HG03469 (cell line): ENCODE measurements at regions not wholly inside any gene's neighbourhood (a gene's known extent, or its start where the extent isn't known, plus 50 kb on each side); places are given as distances from the start of the nearest gene placed in this dataset.
A peak's percentile ranks its signal among the peaks of the same experiment; 100 is the strongest.

Experiments used
- ATAC-seq: cut with Tn5 transposase; IDR thresholded peaks from one replicate; pipeline ENCODE4 v1.9.1; 2021; ENCODE audit warnings: mild to moderate bottlenecking, moderate library complexity, moderate number of reproducible peaks; ENCODE audit not compliant: unreplicated experiment

GRCh38 chr6:166776571-166776970 lies 149.5 kb upstream of the RPS6KA2 start:
- ATAC-seq: no peak

- ATAC-seq: no peak
Measured at GRCh38 chr6:166775923-166776220, 148.8 kb upstream of the RPS6KA2 start.

DNA sequence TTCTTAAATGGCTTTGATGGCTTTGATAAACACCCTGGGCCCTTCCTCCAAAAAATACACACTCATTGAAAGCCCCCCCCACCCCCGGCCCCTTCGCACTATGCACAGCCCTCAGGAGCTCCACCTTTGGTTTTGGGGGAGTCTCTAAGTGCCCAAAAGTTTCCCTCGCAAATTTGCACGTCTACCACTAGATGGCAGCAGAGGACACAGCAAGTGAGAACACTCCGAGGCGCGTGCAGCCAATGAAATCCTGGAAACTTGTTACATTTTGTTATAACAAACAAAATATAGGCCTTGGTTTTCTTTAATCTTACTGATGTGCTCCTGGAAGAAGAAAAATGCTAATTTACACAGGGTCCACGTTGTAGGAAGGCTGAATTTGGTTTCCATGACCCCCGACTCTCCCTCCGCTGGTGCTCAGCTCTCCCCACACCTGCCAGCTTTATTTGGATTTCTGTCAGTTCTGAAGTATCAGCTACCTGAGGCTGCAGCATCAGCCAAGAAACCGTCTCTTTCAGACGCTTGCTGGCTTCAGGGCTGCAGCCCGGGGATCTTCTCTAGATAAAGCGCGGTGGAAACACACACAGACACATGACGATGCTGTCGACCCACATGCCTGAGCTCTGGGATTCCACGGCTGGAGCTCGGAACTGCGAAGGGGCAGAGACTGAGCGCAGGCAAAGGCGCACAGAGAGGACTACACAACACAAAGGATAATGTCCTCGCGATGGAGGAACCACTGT lies 148.3 kb upstream of the RPS6KA2 start:
- ATAC-seq: peak; percentile 52

DNA sequence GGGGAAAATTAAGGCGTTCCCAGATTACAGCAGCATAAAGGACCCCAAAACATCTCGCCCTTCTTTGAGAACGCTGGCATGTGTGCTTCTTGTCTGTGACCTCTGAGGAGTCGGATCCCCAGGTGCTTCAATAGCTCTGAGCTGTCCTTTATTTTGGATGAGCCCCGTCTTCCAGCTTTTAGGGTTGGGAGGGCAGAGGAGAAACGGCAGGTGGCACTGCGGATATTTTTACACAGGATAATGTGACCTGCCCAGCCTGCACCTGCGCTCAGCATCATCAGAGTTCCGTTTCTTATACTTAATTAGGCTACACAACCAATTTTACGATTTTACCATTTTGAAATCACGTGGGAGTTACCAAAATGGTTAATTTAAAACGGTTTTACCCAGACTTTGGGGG lies 147.7 kb upstream of the RPS6KA2 start:
- no peak for ATAC-seq

- ATAC-seq: no peak
Measured at GRCh38 chr6:166774292-166774691, 147.2 kb upstream of the RPS6KA2 start.

DNA sequence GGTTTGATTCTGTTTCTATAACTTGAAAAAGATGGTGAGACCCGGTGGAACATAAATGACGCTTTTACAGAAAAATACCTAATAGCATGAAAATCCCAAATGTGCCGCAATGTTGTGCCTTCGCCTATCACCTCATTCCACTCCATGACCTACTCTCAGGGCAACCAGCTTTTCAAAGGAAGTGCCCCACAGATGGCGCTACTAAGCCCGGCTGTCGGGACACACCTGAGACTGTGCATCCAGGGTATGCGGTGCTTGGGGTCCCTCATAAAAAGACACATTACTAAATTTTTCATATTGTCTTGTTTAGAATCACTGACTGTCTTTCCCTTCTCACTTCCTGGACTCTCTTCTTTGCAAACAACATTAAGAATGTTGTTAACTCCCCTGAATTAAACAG lies 145.5 kb upstream of the RPS6KA2 start:
- no peak for ATAC-seq

DNA sequence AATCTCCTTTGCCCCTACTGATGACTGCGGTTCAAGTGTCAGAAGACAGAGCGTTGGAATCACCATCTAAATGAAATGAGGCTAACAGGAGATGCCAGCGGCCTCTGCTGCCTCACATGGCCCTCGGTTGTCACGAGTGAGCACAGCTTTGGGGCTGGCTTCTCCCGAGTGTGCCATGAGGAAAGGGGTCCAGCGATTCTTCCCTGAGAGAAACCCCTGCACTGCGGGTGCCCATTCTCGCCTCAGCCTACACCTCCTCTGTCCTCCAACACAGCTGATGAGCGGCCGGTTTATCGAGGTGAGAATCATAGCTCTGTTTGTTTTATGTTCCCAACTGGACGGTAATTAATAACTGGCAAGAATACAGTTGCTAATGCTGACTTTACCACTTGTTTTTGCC lies 144.7 kb upstream of the RPS6KA2 start:
- no peak for ATAC-seq

DNA sequence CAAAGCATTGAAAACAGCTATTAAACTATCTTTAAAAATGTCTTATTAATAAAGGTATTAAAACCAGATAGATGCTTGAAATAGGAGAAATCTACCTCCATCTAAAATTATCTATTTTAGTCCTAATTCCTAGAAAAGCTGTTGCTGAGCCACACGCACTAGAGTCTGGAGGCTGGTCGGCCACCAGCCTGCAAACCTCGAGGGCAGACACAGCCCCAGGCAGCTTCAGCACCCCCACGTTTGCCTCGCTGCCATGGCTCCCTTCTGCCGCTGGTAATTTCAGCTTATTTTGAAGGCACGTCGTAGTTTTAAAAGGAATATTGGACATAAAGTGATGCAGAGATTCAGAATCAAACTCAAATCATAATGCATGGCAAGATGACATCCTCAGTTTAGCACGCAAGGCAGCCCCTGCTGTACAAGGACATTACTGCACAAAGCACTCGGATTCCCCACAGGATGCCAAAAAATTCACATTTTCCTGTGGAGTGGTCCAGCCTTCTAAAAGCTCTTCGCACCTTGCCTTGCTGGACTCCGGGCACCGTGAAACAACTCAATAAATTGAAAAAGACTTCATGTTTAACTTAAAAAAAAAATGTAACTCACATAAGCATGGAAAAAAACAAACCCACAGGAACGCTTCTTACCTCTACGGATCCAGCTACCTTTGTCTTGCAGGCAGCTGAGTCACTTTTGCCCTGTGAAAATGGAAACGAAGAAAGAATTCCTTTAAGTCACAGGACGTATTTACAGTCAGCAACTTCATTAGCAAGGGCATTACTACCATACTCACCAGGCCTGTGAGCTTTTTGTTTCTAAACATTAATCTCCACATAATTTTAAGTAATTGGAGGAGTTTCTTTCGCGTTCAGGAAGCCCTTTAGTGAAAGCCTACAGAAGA lies 143.4 kb upstream of the RPS6KA2 start:
- no peak for ATAC-seq

DNA sequence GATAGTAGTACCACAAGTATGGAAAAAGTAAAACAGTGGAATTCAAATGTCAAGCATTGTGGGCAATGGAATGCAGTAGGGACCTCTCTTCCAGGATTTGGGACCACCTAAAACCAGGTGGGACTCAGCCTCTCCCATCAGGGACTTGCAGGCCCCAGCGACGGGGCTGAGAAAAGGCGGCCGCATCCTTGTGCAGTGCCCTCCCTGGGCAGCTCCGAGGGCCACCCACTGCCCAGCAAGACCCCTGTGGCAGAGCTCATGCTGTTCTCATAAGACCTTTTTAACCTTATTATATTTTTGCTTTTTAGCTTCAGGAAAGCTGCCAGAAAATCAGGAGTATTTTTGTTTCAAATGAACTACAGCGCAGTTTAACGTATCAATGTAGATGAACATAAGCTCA lies 142.6 kb upstream of the RPS6KA2 start:
- no peak for ATAC-seq

DNA sequence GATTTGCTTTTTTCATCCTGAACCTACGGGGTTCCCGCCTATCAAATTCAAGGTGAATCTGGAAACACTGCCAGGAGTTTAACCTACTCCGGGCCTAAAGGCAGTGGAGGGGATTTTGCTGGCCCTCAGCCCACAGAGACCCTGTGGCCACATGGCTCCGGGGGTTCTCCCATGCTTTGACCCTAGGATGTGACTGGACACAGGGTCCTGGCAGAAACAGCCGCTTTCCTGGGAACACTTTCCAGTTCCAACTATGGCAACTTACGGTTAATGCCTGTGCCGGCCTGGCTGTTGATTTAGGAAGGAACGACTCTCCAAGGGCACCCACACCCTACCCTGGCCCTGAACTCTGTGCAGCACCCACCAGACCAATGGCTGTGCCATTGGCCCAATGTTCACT lies 141.7 kb upstream of the RPS6KA2 start:
- ATAC-seq: no peak

DNA sequence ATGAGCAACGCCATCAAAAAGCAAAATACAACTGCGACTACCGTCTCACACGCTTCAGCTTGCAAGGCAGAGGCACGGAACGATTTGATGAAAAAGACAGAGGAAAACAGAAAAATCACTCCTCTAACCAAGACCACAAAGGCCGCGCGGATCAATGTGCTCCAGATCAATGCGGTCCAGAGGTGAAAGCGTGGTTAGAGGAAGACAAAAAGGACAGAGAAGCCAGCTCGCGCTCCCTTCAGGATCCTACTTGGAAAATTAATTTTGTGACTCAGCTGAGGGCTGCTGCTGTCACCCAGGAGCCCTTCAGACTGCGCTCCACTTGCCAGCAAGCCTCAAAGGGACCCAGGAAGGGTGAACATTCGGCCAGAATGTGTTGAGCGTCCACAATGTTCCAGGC lies 140.2 kb upstream of the RPS6KA2 start:
- no peak for ATAC-seq

DNA sequence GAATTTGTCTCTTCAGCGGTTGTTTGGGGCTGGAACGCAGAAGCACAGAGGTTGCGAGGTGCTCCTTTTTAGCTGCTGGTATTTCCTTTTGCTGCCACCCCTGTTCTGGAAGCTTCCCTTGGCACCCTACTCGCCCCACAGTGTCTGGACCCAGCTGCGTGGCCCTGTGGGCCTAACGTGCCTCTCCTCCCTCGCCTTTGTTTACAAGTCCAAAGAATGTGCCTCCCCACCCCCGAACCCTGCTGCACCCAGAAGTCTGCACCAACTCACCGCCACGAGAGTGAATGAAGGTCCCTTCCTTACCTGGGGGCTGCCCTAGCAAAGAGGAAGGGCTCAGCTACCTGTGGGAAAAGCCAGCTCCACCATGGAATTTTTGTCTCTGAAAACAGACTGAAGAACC lies 139.7 kb upstream of the RPS6KA2 start:
- ATAC-seq: no peak

DNA sequence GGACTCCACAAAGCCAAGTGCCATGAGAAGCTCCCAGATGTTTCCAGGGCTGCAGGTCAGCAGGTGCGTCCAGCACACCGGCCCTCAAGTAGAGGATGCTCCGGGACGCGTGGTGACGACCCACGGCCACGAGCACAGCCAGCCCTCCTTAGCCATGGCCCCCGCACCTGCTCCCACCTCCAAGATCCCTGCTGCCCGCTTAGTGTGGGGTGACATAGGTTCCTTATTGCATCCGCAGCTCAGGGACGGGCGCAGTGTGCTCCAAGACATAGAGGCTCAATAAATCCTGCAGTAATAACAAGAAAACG lies 138.1 kb upstream of the RPS6KA2 start:
- no peak for ATAC-seq

DNA sequence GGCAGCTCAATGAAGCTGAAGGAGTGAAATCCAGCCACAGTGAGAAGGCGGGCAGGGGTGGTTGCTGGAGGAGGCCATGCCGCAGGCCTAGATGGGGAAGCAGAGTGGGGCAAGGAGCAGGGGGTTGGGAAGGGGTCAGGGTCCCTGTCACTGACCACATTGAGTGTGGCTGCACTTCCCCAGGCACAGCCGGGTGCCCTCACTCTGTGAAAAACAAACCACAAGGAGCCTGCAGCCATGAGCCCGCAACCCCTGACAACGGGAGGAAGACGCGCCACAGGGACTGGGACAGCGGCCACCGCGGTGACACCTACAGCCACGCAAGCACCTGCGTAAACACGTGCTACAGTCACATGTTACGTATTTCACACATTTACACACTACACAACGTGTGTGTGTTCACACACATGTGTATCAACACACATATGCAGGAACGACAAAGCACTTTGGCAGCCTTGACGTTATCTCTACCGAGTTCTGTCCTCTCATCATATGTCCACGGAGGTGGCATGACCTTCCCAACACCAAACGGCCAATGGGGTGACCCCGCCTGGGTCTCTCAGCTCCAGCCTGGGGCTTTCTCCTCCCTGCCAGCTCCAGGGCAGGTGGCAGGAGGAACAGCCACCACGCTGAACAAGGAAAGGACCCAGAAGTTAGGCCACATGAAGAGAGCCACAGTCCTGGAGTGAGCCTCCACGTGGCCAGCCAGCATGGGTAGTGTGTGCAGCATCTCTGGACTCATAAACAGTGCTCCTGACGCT lies 137.6 kb upstream of the RPS6KA2 start:
- no peak for ATAC-seq

GRCh38 chr6:166763606-166764472 lies 136.8 kb upstream of the RPS6KA2 start:
- ATAC-seq: no peak

GRCh38 chr6:166761801-166762200 lies 134.8 kb upstream of the RPS6KA2 start:
- no peak for ATAC-seq

- ATAC-seq: no peak
Measured at GRCh38 chr6:166760288-166760687, 133.2 kb upstream of the RPS6KA2 start.

- no peak for ATAC-seq
Measured at GRCh38 chr6:166758136-166758704, 131.2 kb upstream of the RPS6KA2 start.

DNA sequence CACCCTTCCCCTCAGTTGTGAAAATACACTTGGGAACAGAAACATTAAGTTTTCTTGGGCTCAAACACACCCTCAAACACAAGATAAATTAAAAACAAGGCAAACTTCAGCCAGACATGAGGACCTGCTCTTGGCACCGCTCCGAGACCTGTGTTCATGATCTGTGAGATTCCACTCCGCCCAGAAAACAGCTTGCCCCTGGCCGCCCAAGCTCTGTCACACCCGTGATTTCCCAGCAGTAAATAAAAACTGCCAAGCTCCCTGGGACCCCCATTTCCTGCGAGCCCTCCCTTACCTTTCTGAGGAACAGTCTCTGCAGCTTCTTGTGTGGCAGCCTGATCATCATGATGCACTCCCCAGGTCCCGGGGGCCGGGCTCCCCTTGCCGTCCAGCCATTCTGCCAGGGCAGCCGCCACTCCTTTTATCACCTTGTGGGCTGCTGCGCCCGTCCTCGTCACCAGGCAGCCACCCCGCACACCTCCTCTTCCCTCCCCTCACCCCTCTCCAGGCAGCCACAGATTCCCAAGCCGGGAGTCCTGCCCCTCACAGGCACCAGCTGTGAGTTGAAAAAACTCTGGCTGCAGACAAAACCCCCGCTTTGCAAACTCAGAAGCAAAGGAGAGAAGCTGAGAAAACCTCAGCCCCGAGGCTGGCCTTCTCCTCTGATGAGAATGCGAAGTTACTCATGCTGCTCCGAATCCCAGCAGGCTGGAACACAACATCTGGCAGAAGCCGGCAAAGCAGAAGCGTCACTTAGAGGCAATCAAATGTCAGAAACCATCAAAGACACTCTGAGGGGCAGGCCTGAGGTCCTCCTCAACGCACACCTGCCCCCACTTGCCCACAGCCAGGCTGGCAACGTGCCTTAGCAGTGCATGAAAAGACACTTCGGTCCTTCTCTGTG lies 130.4 kb upstream of the RPS6KA2 start:
- ATAC-seq: no peak
